SK-N-SH (cell line): ENCODE measurements at regions not wholly inside any gene's neighbourhood (a gene's known extent, or its start where the extent isn't known, plus 50 kb on each side); places are given as distances from the start of the nearest gene placed in this dataset.

Source experiments
- CTCF ChIA-PET: fragments of 300-600, 350-600 bp; formaldehyde crosslinking; extraction: SDS; loops from one replicate; lab custom pipeline; 2021; lab: Yijun Ruan, JAX
- POLR2A ChIA-PET: fragments of 350-600 bp; sonication (Branson Sonifier 250); formaldehyde crosslinking; extraction: SDS; loops from one replicate; lab custom pipeline; 2020; ENCODE audit warnings: antibody characterized with exemption, inconsistent platforms; lab: Yijun Ruan, JAX
- DNase-seq: peaks from one replicate; pipeline ENCODE4 v3.0.0; 2012
- H2AFZ ChIP-seq: fragments of 200-600 bp; sonication (generic); 2 replicates; pipeline ENCODE4 v1.8.1; 2016; ENCODE audit warnings: antibody characterized with exemption, mild to moderate bottlenecking, low read depth
- H3F3A ChIP-seq: fragments of 200-600 bp; sonication (generic); replicated peaks from 2 replicates; pipeline ENCODE3; 2016; ENCODE audit warnings: antibody characterized with exemption, mild to moderate bottlenecking; ENCODE audit not compliant: insufficient read depth
- H3K27ac ChIP-seq, 2 experiments: fragments of 200-500 bp in 1 of 2; fragments of 200-600 bp in 1 of 2; sonication (Bioruptor generic) in 1 of 2; sonication (generic), shearing (Covaris generic) in 1 of 2; 2 replicates each; pipeline versions ENCODE4 v1.5.1 to v1.6.1; 2014 to 2016; ENCODE audit warnings: low read depth in 2 of 2, inconsistent platforms in 1 of 2, low read length in 1 of 2, mild to moderate bottlenecking in 1 of 2, mixed read lengths in 1 of 2
- H3K27me3 ChIP-seq: fragments of 200-600 bp; sonication (generic), shearing (Covaris generic); 2 replicates; pipeline ENCODE4 v1.6.1; 2016; ENCODE audit warnings: mixed run types; ENCODE audit not compliant: insufficient read depth
- H3K36me3 ChIP-seq, 2 experiments: fragments of 200-500 bp in 1 of 2; fragments of 200-600 bp in 1 of 2; sonication (Bioruptor generic) in 1 of 2; sonication (generic) in 1 of 2; replicated peaks in 1 of 2; 2 replicates each; pipeline versions ENCODE3 to v1.5.1; 2014 to 2016; ENCODE audit warnings: low read length in 1 of 2, mild to moderate bottlenecking in 1 of 2; ENCODE audit not compliant: insufficient read depth in 2 of 2, control insufficient read depth in 1 of 2
- H3K4me1 ChIP-seq, 2 experiments: fragments of 200-500 bp in 1 of 2; fragments of 200-600 bp in 1 of 2; sonication (Bioruptor generic) in 1 of 2; sonication (generic), shearing (Covaris generic) in 1 of 2; 2 replicates each; pipeline versions ENCODE4 v1.5.1 to v1.6.1; 2014 to 2016; ENCODE audit warnings: low read depth in 1 of 2, low read length in 1 of 2, mixed run types in 1 of 2; ENCODE audit not compliant: insufficient read depth in 2 of 2, control insufficient read depth in 1 of 2
- H3K4me2 ChIP-seq: fragments of 200-600 bp; sonication (generic), shearing (Covaris generic); 2 replicates; pipeline ENCODE4 v1.6.1; 2017; ENCODE audit warnings: mixed run types
- H3K4me3 ChIP-seq, 2 experiments: fragments of 200-500 bp in 1 of 2; fragments of 200-600 bp in 1 of 2; sonication (Bioruptor generic) in 1 of 2; sonication (generic), shearing (Covaris generic) in 1 of 2; 2 replicates each; pipeline versions ENCODE4 v1.5.1 to v1.8.1; 2014 to 2016; ENCODE audit warnings: low read depth in 2 of 2, inconsistent platforms in 1 of 2, low read length in 1 of 2, mild to moderate bottlenecking in 1 of 2, mixed read lengths in 1 of 2, moderate library complexity in 1 of 2
- H3K79me2 ChIP-seq: fragments of 200-600 bp; sonication (generic); 2 replicates; pipeline ENCODE4 v1.8.1; 2017; ENCODE audit warnings: mild to moderate bottlenecking; ENCODE audit not compliant: insufficient read depth
- H3K9ac ChIP-seq: fragments of 200-600 bp; sonication (generic); 2 replicates; pipeline ENCODE4 v1.6.1; 2017; ENCODE audit warnings: mixed run types
- H3K9me2 ChIP-seq: fragments of 200-600 bp; sonication (generic); 2 replicates; pipeline ENCODE4 v1.6.1; 2017; ENCODE audit warnings: mixed run types
- H3K9me3 ChIP-seq: fragments of 200-600 bp; sonication (generic); 2 replicates; pipeline ENCODE4 v1.6.1; 2017; ENCODE audit warnings: mixed run types, mild to moderate bottlenecking, moderate library complexity
- H4K20me1 ChIP-seq: fragments of 200-600 bp; sonication (generic); 2 replicates; pipeline ENCODE4 v1.6.1; 2017; ENCODE audit warnings: mild to moderate bottlenecking, mixed run types; ENCODE audit not compliant: insufficient read depth
- CHD2 ChIP-seq: fragments of 150-350 bp; IDR thresholded peaks from 2 replicates; pipeline ENCODE4 v1.6.1; 2018; ENCODE audit warnings: low read length; ENCODE audit not compliant: partially characterized antibody
- CTCF ChIP-seq: fragments of 200-600 bp; sonication (generic); IDR thresholded peaks from 2 replicates; pipeline ENCODE4 v1.6.1; 2017; ENCODE audit warnings: antibody characterized with exemption, mild to moderate bottlenecking, moderate library complexity
- ELF1 ChIP-seq: IDR thresholded peaks from 2 replicates; pipeline ENCODE4 v1.4.0; 2012
- EZH2phosphoT487 ChIP-seq: fragments of 200-600 bp; sonication (generic); IDR thresholded peaks from 2 replicates; pipeline ENCODE4 v1.6.1; 2017; ENCODE audit warnings: low read depth, mixed run types, mild to moderate bottlenecking, antibody characterized with exemption, moderate library complexity, borderline replicate concordance
- FOXM1 ChIP-seq: IDR thresholded peaks from 2 replicates; pipeline ENCODE4 v1.4.0; 2012; ENCODE audit warnings: low read depth, mild to moderate bottlenecking
- IRF3 ChIP-seq: fragments of 150-350 bp; IDR thresholded peaks from 2 replicates; pipeline ENCODE4 v1.6.1; 2016; ENCODE audit warnings: mild to moderate bottlenecking, low read depth, low read length
- MXI1 ChIP-seq: IDR thresholded peaks from 2 replicates; pipeline ENCODE4 v1.6.1; 2012; ENCODE audit warnings: mild to moderate bottlenecking, low read depth, low read length, improper control_type of control experiment
- NFIC ChIP-seq: IDR thresholded peaks from 2 replicates; pipeline ENCODE4 v1.4.0; 2012; ENCODE audit warnings: borderline replicate concordance
- NRF1 ChIP-seq: IDR thresholded peaks from 2 replicates; pipeline ENCODE4 v1.6.1; 2012; ENCODE audit warnings: low read depth, mild to moderate bottlenecking, low read length
- PBX3 ChIP-seq: IDR thresholded peaks from 2 replicates; pipeline ENCODE4; 2012
- POLR2AphosphoS5 ChIP-seq: IDR thresholded peaks from 2 replicates; pipeline ENCODE4 v1.6.1; 2012; ENCODE audit warnings: low read depth, low read length
- RAD21 ChIP-seq: IDR thresholded peaks from 2 replicates; pipeline ENCODE4 v1.6.1; 2012; ENCODE audit warnings: mild to moderate bottlenecking, low read length
- RCOR1 ChIP-seq: fragments of 150-350 bp; IDR thresholded peaks from 2 replicates; pipeline ENCODE4 v1.6.1; 2017; ENCODE audit warnings: antibody characterized with exemption, low read length
- REST ChIP-seq: IDR thresholded peaks from 2 replicates; pipeline ENCODE4 v1.6.1; 2012; ENCODE audit warnings: mild to moderate bottlenecking, low read depth, low read length, moderate library complexity
- SMC3 ChIP-seq: IDR thresholded peaks from 2 replicates; pipeline ENCODE4 v1.6.1; 2012; ENCODE audit warnings: low read depth, low read length, improper control_type of control experiment
- TAF1 ChIP-seq: IDR thresholded peaks from 2 replicates; pipeline ENCODE4 v1.6.1; 2012; ENCODE audit warnings: low read depth, mild to moderate bottlenecking, low read length, moderate library complexity, borderline replicate concordance
- TEAD4 ChIP-seq: IDR thresholded peaks from 2 replicates; pipeline ENCODE4 v1.4.0; 2012; ENCODE audit warnings: mild to moderate bottlenecking, borderline replicate concordance; ENCODE audit not compliant: insufficient read depth
- USF1 ChIP-seq: IDR thresholded peaks from 2 replicates; pipeline ENCODE4 v1.4.0; 2012; ENCODE audit warnings: low read depth, borderline replicate concordance
- USF2 ChIP-seq: fragments of 150-350 bp; IDR thresholded peaks from 2 replicates; pipeline ENCODE4 v1.6.1; 2017; ENCODE audit warnings: antibody characterized with exemption, low read length, low read depth, borderline replicate concordance
- WGBS: methylation state at CpG from one replicate; pipeline ENCODE4 v1.1.6; 2017; ENCODE audit warnings: low lambda C conversion rate; 5-methylcytosine and 5-hydroxymethylcytosine counted together

- Histone ChIP-seq H3F3A (no peaks in the 10 kb centered on the region), H4K20me1 (no peaks in the 10 kb centered on the region), H2AFZ (no peak overlapping the region), H3K79me2 (no peaks in the 10 kb centered on the region), H3K36me3 (no peaks in the 10 kb centered on the region), H3K4me1 (no peaks in the 10 kb centered on the region), H3K4me3 (no peak overlapping the region), H3K9ac (no peak overlapping the region), H3K9me2 (no peaks in the 10 kb centered on the region), H3K9me3 (no peaks in the 10 kb centered on the region), H3K27me3 (no peaks in the 10 kb centered on the region), H3K4me2 (no peak overlapping the region), H3K27ac (no peak overlapping the region)
- no peak for TF ChIP-seq FOXM1
- TF ChIP-seq ELF1: no peak
- TF ChIP-seq CTCF: no peak
- no peak for TF ChIP-seq CHD2
- TF ChIP-seq REST: no peak
- no peak for TF ChIP-seq SMC3
- no peak for TF ChIP-seq MXI1
- TF ChIP-seq EZH2phosphoT487: no peak
- TF ChIP-seq USF1: no peak
- no peak for TF ChIP-seq POLR2AphosphoS5
- TF ChIP-seq RAD21: no peak
- no peak for TF ChIP-seq TEAD4
- no peak for TF ChIP-seq USF2
- no peak for TF ChIP-seq RCOR1
- no peak for TF ChIP-seq NRF1
- no peak for TF ChIP-seq PBX3
- no peak for TF ChIP-seq TAF1
- no peak for TF ChIP-seq IRF3
- TF ChIP-seq NFIC: no peak
- ChIA-PET CTCF (interaction anchor here (7.9 kb wide), 1 partner anchor 8 kb away, joined by 67 read pairs; no protein-coding TSS in a partner anchor), POLR2A (no interaction called here)
- no peak for DNase-seq
- 9% methylated on average over 9 of the region's 9 CpGs for whole genome bisulfite sequencing
Observed at GRCh38 chr22:35014812-35015211, 51.1 kb upstream of the ISX start.
